DMS153 treated with DMSO at 0.1 percent for 48 hours (cell line): ENCODE measurements at regions not wholly inside any gene's neighbourhood (a gene's known extent, or its start where the extent isn't known, plus 50 kb on each side); places are given as distances from the start of the nearest gene placed in this dataset.

Experiments used
- DNase-seq: peaks from one replicate; lab custom pipeline; 2025; ENCODE audit not compliant: unreplicated experiment; lab: John Stamatoyannopoulos, UW

DNA sequence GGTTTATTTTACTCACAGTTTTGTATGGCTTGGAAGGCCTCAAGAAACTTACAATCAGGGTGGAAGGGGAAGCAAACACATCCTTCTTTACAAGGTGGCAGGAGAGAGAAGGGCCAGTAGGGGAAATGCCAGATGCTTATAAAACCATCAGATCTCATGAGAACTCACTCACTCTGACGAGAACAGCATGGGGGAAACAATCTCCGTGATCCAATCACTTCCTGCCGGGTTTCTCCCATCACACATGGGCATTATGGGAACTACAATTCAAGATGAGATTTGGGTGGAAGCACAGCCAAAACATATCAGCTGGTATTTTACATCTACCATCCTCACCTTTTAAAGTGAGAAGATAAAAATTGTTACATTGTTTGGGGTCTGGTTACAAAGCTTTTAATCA, 427.9 kb upstream of the CDH7 start:
- DNase-seq: no peak

DNA sequence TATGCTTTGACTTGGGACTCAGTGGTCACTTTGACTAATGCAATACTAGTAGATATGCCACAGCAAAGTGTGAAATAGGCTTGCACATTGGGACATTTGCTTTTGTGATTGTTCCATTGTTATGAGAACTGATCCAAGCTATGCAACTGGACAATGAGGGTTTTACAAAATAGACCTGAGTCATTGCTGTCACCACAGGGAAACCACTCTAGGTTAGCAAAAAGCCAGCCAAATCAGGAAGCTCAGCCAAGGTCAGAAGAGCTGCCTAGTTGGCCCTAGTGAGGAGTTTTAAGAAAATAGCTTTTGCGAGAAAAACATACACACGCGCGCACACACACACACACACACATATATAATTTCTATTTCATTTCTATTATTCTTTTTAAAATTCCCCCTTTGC, 452.4 kb upstream of the CDH7 start:
- DNase-seq: no peak

DNA sequence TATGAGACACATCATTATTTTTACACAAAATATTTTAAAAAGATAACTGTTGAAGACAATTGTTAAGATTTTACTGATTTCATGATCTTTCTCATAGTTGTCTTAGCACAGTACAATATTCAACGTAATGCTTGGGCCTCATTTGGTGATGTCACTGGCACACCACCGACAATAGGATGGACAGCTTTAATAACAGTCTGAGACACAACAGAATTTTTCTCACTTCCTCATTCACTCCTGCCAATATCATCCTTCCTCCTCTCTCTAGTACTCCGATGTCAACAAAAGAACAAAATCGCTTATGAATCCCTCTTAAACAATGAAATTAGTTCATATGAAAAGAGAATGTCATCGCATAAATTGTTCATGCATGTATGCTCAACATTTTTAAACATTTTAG, 461.9 kb upstream of the CDH7 start:
- DNase-seq: no peak

DNA sequence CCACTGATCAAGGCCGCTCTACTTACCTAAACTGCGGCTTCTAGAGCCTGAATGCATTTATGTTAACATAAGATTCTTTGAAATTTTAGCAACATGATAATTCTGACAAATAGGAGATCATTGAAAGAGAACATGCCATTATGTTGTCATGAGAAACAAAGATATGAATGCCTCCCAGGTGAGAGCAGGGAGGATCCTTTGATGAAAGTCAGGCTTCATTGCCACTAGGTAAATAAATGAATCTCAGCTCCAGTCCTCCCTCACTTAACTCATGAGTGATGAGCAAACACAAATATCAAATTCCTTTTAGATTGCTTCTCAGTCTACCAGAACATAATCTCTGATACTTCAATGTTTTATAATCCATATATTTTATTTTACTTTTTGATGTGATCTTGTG, 463.2 kb upstream of the CDH7 start:
- peak; percentile 39 for DNase-seq

DNA sequence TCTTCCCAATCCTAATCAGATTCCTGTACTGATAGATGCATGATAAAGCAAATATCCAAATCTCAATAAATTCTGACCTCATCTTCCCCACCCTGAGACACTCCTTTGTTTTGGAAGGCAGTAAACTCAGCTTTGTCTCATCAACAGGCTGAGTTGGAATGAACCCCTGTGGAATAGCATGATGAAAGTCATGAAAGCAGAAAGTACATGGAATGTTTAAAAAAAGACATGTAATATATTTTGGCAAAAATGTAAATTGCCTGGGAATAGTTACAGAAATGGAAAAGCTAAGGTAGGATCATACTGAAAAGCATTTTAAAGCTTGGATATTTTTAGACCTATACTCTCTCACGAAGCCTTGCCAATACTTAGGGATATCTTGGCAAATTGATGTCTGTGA, 468.7 kb upstream of the CDH7 start:
- DNase-seq: no peak

DNA sequence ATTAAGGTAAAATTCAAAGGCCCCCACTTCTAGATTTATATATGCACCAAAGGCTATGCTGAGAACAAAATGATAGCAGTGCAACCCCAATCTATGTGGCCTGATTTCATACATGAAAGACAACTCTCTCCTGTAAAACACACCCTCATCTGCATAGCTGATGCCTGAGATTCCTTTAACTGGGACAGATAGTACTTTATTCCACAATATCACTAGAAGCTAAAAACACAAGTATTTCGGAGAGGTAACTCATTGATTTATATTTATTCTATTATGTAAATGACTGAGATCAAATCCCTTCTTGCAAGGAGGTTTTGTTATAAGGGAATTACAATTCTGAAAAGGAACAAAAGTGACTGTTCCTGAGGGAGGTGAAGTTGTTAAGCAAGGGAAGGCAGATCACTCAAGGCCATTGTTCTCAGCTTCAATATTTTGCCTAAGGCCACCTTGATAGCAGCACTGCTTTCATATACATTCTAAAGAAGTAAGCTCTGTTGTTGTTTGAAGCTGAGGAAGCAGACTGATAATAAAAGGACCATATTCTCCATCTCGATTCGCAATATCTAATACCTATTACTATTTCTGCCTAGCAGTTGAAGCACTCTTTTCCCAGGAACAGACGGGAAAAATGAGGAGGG, 471.0 kb upstream of the CDH7 start:
- DNase-seq: no peak

DNA sequence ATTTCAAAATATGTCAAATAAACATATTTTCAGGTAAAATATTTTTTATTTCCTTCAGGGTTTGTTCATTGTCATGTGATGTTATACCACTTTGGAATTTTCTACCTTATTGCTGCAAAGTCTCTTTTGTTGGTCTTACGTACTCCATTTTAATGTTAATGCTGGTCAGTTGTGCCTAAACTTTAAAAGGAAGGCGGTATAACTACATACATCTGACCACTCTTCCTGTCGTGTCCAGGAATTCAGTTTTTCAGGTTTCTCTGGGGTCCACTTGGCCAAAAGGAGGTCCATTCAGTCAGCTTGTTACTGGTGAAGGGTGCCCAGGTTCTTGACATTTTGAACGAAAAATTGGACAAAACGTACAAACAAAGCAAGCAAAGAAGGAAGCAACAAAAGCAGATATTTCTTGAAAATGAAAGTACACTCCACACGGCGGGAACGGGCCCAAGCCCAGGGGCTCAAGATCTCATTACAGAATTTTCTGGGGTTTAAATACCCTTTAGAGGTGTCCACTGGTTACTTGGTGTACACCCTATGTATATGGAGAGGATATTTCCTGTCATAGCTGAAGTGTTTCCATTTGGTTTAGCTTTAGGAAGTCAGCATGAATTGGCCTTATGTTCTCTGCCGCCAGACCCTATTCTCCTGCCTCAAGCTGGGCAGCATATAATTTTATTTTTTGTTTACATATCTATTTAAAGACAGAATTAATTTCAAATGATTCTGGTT, 471.7 kb upstream of the CDH7 start:
- no peak for DNase-seq

DNA sequence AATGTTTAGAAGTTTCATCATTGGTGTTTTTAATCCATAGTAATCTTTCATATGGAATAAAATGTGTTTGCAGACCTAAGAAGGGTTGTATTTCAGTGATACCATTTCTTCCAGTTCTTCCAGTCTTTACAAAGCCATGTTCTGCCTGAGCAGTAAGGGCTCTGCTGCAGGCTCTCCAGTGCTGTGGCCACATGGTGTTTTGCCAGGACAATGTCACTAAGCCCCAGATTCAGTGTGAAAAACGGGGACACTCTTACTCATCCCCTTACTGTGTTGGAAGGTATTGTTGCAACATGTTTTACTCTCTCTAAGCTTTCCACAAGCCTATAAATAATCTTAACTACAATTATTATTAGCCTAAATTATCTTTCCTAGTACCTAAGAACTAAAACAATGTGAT, 481.4 kb upstream of the CDH7 start:
- no peak for DNase-seq

DNA sequence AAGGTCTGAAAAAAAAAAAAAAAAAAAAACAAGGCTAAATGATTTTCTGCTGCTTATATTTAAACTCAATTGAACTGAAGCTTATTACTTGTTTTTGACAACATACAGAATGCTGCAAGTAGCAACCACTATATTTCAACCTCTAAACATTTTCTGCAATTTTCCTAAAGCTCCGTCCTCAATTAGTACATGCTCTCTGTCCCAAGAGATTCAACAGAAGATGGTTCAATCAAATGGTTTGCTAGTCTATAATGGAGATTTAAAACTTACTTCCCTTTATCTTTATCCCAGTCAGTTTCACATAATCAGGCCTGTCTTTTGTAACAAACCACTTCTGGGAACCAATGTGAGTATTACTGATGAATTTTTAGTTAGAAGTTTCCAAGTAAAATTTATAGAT, 485.1 kb upstream of the CDH7 start:
- no peak for DNase-seq

DNA sequence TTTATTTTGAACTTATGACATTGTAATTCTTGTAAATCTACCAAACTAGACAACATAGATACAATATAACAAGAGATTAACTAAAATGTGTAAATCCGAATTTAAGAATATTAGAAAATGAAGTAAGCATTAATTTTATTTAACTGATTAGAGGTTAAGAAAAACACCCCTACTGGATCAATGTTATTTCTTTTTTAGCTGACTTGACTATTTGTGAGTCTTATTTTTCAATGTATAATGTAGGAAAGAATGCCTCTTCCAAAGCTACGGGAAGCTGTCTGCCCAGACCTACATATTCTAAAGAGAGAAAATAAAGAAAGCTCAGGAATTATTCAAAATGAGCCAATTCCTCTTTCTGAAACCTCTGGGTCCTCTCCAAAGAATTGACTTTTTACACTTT, 490.8 kb upstream of the CDH7 start:
- no peak for DNase-seq

DNA sequence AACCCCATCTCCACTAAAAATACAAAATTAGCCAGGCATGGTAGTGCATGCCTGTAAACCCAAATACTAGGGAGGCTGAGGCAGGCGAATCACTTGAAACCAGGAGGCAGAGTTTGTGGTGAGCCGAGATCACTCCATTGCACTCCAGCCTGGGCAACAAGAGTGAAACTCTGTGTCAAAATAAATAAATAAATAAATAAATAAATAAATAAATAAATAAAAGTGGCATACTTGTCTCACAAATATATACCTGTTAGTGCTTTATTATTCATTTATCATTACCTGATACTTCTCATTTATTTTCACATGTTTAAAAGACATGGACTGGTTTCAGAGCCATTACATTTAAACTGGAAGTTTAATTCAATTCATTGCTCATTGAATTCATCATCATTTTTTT, 491.4 kb upstream of the CDH7 start:
- no peak for DNase-seq

DNA sequence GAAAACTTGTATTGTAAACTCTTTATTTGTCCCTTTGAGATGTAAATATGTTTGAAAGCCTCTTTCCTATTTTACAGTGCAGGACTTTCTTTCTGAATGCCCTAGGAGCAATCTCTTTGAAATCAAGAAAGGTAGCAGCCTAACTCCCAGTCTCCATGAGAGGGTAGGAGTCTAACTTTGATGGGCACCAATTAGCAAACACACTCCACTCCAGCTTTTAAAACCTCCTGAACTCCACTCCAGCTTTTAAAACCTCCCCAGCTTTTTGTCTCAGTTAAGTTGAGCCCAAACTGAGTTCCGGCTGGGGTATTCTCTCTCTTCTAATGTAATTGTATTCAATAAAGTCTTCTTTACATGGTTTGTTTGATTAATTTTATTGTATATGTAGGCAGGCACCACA, 493.7 kb upstream of the CDH7 start:
- no peak for DNase-seq

DNA sequence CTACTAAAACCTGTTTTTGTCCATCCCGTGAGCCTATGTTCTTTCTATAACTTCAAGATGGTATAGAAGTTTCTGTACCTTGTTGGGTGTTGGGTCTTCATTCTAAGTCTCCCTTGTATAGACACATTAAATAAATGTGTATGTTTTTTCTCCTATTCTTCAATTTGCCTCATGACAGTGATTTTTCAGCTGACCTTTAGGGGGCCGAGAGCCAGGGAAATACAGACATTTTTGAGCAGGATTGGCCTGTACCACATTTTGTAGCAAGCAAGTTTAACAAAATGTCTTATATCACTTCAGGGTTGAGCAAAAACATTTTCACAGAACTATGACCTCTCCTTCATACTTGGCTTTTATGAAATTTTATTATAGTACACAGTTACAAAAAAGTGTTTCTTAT, 495.4 kb upstream of the CDH7 start:
- DNase-seq: no peak

DNA sequence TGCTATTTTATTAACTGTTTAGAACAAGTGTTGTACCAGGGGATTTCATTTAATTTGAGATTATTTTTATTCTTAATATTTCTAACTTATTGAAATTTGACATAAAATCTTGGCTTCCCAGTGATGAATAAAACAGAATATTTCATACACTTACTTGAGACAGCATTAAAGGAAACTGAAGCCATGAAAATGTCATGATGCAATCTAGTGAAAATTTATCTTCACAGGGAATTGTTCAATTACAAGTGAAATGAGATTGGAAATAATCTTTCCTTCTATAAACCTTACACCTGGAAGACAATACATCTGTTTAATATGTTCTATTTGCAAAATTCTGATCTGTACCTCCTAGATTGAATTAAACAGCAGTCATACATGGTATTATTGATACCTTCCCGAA, 511.0 kb upstream of the CDH7 start:
- DNase-seq: no peak

DNA sequence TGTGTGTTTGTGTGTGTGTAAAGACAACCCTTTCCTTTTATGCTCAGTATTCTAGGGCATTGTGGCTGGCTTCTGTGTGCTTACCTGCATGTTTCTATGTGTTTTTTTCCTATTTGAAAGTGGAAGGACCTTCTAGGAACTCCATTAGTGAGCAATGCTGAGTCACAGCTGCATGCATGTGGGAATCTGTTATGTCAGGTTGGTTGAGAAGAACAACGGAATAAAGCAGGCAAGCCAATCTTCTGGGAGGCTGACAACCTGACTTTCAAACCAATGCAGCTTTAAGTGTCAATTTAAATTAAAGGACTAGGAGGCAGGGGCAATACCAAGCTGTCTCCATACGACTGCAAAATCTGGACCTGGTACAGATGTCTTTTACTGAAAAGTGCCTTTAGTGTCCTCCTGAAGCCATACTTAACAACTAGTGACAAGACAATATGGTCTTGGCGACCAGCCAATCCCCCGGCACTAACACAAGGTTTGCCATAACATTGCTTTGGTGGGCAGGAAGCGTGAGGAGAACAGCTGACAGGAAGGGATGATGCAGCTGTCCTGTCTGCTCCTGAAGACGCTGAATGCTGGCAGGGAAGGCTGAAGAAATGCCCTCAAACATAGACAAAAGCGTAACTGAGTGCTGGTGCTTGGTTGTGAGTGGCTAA, 514.7 kb upstream of the CDH7 start:
- DNase-seq: peak; percentile 54

DNA sequence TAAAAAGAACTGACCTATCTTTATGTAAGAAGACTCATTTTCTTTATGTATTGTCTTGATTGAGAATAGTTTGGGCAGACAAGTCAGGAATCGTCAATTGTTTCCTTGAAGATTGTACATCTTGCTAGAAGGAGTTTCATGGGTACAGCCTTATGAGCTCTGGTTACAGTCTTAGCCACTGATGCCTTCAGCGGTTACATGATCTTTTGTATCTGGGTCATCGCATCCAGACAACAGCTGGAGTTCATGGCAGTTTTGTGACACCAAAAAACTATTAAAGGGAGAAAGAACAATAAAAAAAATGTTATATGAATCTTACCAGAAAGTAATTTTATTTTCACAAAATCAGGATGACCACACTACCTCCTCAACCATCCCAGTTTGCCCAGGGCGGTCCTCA, 520.5 kb upstream of the CDH7 start:
- no peak for DNase-seq

DNA sequence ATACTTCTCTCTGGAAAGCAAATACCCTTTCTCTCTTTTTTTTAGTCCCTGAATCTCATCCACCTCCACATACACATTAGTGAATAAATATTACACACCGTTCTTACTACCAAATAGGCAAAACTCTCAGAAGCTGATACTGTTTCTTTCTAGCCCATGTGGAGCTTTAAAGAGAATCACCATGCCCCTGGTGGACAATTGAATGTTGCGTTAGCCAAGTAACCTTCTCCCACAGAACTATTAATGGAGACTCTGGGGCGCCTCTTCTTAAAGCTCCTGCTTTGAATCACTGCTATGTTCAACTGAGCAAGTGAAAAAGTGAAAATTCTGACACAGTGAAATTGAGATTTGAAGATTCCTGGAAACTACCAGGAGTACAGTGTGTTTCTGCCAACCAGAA, 522.8 kb upstream of the CDH7 start:
- no peak for DNase-seq

DNA sequence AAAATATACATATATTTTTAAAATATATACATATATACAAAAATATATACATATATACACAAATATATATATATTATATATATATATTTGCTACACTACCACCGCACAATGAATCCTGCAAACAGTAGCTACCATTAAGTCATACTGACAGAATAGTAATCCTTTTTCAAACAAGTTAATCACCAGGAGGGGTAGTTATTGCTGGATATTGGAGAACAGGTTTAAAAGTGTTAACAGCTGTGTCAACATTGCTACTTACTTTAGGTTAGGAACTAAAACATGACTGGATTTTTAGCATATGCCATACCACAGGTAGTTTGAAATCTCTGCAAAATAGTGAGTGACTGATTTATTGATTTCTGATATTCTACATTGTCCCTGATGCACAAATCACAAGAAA, 529.1 kb upstream of the CDH7 start:
- DNase-seq: peak; percentile 62

DNA sequence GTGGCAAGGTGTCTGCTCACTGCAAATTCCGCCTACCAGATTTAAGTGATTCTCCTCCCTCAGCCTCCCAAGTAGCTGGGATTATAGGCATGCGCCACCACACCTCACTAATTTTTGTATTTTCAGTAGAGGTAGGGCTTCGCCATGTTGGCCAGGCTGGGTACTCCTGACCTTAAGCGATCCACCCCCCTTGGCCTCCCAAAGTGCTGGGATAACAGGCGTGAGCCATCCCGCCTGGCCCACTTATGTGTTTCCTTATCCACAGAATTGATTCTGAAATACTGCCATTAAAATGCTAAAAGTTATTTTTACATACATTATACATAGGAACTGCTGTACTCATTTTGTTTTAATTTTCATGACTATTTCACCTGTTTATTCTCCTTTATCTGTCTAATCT, 529.7 kb upstream of the CDH7 start:
- DNase-seq: no peak

DNA sequence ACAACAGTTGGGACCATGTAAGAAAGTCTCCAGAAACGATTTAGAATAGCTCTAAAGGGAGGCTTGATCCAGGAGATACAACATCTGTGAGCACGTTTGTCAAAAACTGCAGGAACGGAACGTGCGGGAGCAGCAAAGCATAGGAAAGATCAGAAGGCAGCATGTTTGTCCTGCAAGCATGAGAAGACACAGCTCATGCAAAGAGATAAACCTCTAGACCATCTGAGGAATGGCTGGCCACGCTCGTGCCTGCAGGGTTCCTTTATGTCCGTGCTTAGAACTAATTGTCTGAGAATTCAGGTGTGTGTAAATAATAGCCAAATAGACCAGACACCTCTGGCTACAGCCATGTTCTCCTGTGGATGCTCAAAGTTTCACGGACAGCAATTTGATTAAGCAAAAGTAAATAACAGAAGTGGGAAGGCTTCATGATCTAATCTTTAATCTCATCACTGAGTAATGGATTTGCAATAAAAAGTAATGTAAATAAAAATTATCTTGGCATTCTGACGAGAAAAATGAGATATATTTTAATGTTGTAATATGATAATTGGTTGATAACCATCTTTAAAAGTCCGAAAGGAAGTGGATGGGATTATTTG, 534.8 kb upstream of the CDH7 start:
- DNase-seq: no peak

DNA sequence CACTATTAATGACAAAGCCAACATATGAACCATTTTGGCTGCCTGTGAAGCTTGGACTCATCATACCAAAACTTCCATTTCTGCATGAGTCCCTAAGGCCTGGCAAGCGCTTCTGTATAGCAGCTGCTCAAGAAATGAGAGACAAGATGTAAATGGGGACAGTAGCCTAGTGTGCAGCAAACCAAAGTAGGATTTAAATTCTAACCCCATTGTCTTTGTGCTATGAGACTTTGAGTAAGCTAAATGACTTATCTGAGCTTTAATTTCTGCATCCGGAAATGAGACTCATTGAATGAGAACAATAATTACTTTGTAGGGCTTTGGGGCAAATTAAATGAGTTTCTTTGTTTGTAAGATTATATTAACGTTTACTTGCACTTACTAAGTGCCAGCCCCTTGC, 536.4 kb upstream of the CDH7 start:
- DNase-seq: no peak

DNA sequence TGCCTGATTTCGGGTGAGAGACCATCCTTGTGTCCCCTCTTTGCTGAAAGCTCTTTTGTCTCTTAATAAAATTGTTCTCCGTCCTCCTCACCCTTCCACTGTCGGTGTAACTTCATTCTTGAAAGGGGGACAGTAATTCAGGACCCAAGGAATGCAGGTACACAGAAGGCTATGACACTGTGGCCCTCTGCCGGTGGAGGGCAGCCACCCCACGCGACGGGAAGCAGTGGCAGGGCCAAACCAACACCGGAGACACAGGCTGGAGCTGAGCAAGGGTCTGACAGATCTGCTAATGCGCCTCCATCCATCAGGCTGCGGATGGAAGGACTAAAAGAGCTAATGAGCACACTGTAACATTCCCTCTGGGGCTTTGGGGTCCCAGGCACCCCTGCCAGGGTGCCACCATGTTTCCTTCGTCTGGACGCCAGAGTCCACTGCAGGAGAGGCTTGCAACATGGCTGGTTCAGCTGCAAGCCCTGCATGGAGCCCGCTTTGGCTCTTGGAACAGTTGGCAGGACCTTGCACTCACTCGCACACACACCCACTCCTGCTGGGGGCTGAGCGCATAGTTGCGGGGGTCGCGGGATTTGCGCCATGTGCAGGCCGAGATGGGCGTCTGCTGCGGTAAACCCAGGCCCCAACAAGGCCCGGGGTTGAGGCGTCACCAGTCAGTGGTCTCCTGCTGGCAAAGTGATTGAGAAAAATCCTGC, 544.1 kb upstream of the CDH7 start:
- no peak for DNase-seq
